ENCODE measurements at regions not wholly inside any gene's neighbourhood (a gene's known extent, or its start where the extent isn't known, plus 50 kb on each side); places are given as distances from the start of the nearest gene placed in this dataset.
"Not testable (repeated sequence)": the region's sequence is repeated elsewhere in the genome, so short reads cannot be mapped to it uniquely, and the experiment has no call there.

DNA sequence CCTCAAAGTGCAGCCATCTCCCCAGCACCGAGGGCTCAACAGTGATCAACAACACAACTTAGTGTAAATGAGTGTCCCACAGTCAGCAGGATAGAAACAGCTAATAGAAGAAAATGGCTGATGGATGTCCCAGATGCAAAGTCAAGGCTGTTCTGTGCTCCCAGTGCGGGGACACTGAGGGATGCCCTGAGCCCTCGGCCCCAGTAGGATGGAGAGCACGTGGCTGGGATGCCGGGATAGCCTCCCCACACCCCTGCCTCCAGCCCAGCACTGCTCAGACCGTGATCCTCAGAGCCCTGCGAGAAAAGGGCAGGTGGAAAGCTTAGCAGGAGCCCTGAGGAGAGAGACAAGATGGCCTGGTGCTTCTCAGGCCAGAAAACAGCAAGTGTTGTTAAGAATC is 243.9 kb upstream of the TCERG1L start:
- no peak overlapping the region for H3K9ac ChIP-seq
- no peak overlapping the region for H2AFZ ChIP-seq (ENCODE audit: low read depth)
- H3K4me3 ChIP-seq (IDR thresholded peaks at IDR 0.05; ENCODE audit: insufficient read depth, low read depth, low read length): no peak overlapping the region
- H3K36me3 ChIP-seq (ENCODE audit: insufficient read depth): no peaks in the 10 kb centered on the region
- H3K27me3 ChIP-seq (ENCODE audit: insufficient read depth, low read depth): peaks cover 8% of the 10 kb centered on the region; the same call in 1 of the 2 replicates
- no peaks in the 10 kb centered on the region for H3K4me1 ChIP-seq (ENCODE audit: low read depth, poor library complexity, severe bottlenecking)
- no peaks in the 10 kb centered on the region for H3K79me2 ChIP-seq (ENCODE audit: insufficient read depth, low read depth)
- TF ChIP-seq, protein P1, sequence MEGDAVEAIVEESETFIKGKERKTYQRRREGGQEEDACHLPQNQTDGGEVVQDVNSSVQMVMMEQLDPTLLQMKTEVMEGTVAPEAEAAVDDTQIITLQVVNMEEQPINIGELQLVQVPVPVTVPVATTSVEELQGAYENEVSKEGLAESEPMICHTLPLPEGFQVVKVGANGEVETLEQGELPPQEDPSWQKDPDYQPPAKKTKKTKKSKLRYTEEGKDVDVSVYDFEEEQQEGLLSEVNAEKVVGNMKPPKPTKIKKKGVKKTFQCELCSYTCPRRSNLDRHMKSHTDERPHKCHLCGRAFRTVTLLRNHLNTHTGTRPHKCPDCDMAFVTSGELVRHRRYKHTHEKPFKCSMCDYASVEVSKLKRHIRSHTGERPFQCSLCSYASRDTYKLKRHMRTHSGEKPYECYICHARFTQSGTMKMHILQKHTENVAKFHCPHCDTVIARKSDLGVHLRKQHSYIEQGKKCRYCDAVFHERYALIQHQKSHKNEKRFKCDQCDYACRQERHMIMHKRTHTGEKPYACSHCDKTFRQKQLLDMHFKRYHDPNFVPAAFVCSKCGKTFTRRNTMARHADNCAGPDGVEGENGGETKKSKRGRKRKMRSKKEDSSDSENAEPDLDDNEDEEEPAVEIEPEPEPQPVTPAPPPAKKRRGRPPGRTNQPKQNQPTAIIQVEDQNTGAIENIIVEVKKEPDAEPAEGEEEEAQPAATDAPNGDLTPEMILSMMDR (conservative IDR thresholded peaks at IDR 0.05; ENCODE audit: low read depth, low read length): no peak
- H3K4me2 ChIP-seq: no peak overlapping the region
- no peak overlapping the region for H3K27ac ChIP-seq
- no peaks in the 10 kb centered on the region for H4K20me1 ChIP-seq (ENCODE audit: insufficient read depth)

- TF ChIP-seq, protein P1 (conservative IDR thresholded peaks at IDR 0.05; ENCODE audit: low read depth, low read length): no peak
- H3K27me3 ChIP-seq (ENCODE audit: insufficient read depth, low read depth): peaks cover 8% of the 10 kb centered on the region; the same call in 1 of the 2 replicates
- H2AFZ ChIP-seq (ENCODE audit: low read depth): no peak overlapping the region
- no peak overlapping the region for H3K4me3 ChIP-seq (IDR thresholded peaks at IDR 0.05; ENCODE audit: insufficient read depth, low read depth, low read length)
- no peaks in the 10 kb centered on the region for H4K20me1 ChIP-seq (ENCODE audit: insufficient read depth)
- no peak overlapping the region for H3K9ac ChIP-seq
- no peaks in the 10 kb centered on the region for H3K4me1 ChIP-seq (ENCODE audit: low read depth, poor library complexity, severe bottlenecking)
- H3K4me2 ChIP-seq: no peak overlapping the region
- no peaks in the 10 kb centered on the region for H3K36me3 ChIP-seq (ENCODE audit: insufficient read depth)
- no peak overlapping the region for H3K27ac ChIP-seq
- H3K79me2 ChIP-seq (ENCODE audit: insufficient read depth, low read depth): no peaks in the 10 kb centered on the region
Measured at GRCh38 chr10:131556061-131556896, 244.8 kb upstream of the TCERG1L start.

- Histone ChIP-seq H3K4me1 (ENCODE audit: low read depth, poor library complexity, severe bottlenecking) (no peaks in the 10 kb centered on the region), H3K79me2 (ENCODE audit: insufficient read depth, low read depth) (no peaks in the 10 kb centered on the region), H3K9ac (no peak overlapping the region), H3K4me3 (IDR thresholded peaks at IDR 0.05; ENCODE audit: insufficient read depth, low read depth, low read length) (no peak overlapping the region), H3K4me2 (no peak overlapping the region), H3K27ac (no peak overlapping the region), H4K20me1 (ENCODE audit: insufficient read depth) (no peaks in the 10 kb centered on the region), H3K36me3 (ENCODE audit: insufficient read depth) (no peaks in the 10 kb centered on the region), H3K27me3 (ENCODE audit: insufficient read depth, low read depth) (peaks cover 8% of the 10 kb centered on the region; the same call in 1 of the 2 replicates), H2AFZ (ENCODE audit: low read depth) (no peak overlapping the region)
- TF ChIP-seq, protein P1 (conservative IDR thresholded peaks at IDR 0.05; ENCODE audit: low read depth, low read length): no peak
Measured at GRCh38 chr10:131556897-131557495, 245.5 kb upstream of the TCERG1L start.

DNA sequence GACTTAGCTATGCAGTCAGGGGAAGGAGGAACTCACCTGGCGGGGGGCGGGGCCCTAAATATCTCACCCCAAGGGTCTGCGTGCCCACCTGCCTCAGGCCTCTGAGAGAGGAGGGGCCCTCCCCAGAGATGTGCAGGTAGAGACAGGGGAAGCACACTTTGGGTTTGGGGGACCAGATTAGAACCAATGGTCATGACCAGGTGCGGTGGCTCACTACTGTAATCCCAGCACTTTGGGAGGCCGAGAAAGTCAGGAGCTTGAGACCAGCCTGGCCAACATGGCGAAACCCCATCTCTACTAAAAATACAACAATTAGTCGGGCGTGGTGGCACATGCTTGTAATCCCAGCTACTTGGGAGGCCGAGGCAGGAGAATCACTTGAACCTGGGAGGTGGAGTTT is 246.4 kb upstream of the TCERG1L start:
- not testable (repeated sequence) for H4K20me1 ChIP-seq (ENCODE audit: insufficient read depth); H3K27ac ChIP-seq; H3K4me1 ChIP-seq (ENCODE audit: low read depth, poor library complexity, severe bottlenecking); H3K4me2 ChIP-seq; H2AFZ ChIP-seq (ENCODE audit: low read depth); H3K9ac ChIP-seq; H3K79me2 ChIP-seq (ENCODE audit: insufficient read depth, low read depth); H3K36me3 ChIP-seq (ENCODE audit: insufficient read depth); H3K27me3 ChIP-seq (ENCODE audit: insufficient read depth, low read depth); H3K4me3 ChIP-seq (IDR thresholded peaks at IDR 0.05; ENCODE audit: insufficient read depth, low read depth, low read length)

GRCh38 chr10:131559450-131559911 is 248.0 kb upstream of the TCERG1L start:
- H3K4me1 ChIP-seq (ENCODE audit: low read depth, poor library complexity, severe bottlenecking): no peaks in the 10 kb centered on the region
- H3K27ac ChIP-seq: no peak overlapping the region
- TF ChIP-seq, protein P1 (conservative IDR thresholded peaks at IDR 0.05; ENCODE audit: low read depth, low read length): no peak
- H3K36me3 ChIP-seq (ENCODE audit: insufficient read depth): no peaks in the 10 kb centered on the region
- H3K79me2 ChIP-seq (ENCODE audit: insufficient read depth, low read depth): no peaks in the 10 kb centered on the region
- H3K4me3 ChIP-seq (IDR thresholded peaks at IDR 0.05; ENCODE audit: insufficient read depth, low read depth, low read length): no peak overlapping the region
- no peak overlapping the region for H2AFZ ChIP-seq (ENCODE audit: low read depth)
- no peak overlapping the region for H3K4me2 ChIP-seq
- H3K27me3 ChIP-seq (ENCODE audit: insufficient read depth, low read depth): peaks cover 8% of the 10 kb centered on the region; the same call in 1 of the 2 replicates
- no peak overlapping the region for H3K9ac ChIP-seq
- no peaks in the 10 kb centered on the region for H4K20me1 ChIP-seq (ENCODE audit: insufficient read depth)
